ELR (cell line): ENCODE measurements at regions not wholly inside any gene's neighbourhood (a gene's known extent, or its start where the extent isn't known, plus 50 kb on each side); places are given as distances from the start of the nearest gene placed in this dataset.
A peak's percentile ranks its signal among the peaks of the same experiment; 100 is the strongest.
"Not testable (repeated sequence)": the region's sequence is repeated elsewhere in the genome, so short reads cannot be mapped to it uniquely, and the experiment has no call there.

ENCODE experiments used
- DNase-seq: peaks from one replicate; pipeline ENCODE4 v3.0.0-alpha.2; 2015; ENCODE audit warnings: low read depth

DNA sequence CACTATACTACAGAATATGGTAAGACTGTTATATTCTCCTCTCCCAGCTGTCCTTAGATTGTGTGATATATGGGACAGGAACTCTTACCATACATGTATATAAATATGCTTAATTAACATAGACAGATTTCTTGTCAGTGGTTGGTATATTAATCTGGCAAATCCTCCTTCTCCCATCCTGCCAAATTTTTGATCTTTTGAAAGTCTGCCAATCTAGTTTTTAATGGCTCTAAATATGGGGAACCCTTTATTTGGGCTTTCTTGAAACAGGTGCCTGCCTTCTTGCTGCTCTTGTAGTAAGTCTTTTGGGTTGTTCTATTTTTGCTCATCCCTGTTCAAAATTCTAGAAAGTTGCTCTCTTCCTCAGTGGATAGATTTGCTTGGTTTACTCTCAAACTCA lies 63.5 kb downstream of the SPATA31D1 start:
- DNase-seq = no peak

DNA sequence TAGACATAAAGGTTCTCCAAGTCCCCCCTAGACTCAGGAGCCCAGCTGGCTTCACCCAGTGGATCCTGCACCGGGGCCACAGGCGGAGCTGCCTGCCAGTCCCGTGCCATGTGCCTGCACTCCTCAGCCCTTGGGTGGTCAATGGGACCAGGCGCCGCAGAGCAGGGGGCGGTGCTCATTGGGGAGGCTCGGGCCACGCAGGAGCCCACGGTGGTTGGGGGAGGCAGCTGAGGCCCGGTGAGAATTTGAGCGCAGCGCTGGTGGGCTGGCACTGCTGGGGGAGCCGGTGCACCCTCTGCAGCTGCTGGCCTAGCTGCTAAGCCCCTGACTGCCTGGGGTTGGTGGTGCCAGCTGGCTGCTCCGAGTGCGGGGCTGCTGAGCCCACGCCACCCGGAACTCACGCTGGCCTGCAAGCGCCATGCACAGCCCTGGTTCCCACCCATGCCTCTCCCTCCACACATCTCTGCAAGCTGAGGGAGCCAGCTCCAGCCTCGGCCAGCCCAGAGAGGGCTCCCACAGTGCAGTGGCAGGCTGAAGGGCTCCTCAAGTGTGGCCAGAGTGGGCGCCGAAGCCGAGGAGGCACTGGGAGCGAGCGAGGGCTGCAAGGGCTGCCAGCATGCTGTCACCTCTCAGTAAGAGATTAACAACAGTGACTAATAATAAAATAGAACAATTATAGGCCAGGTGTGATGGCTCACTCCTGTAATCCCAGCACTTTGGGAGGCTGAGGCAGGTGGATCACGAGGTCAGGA lies 65.9 kb downstream of the SPATA31D1 start:
- no peak for DNase-seq

- no peak for DNase-seq
Observed at GRCh38 chr9:82057805-82058204, 69.2 kb downstream of the SPATA31D1 start.

GRCh38 chr9:82061801-82062200 lies 73.2 kb downstream of the SPATA31D1 start:
- DNase-seq = not testable (repeated sequence)

GRCh38 chr9:82062245-82062644 lies 73.7 kb downstream of the SPATA31D1 start:
- DNase-seq = no peak

- DNase-seq = no peak
Observed at GRCh38 chr9:82073551-82074543, 85.3 kb downstream of the SPATA31D1 start.

GRCh38 chr9:82080265-82080664 lies 91.7 kb downstream of the SPATA31D1 start:
- DNase-seq = no peak

DNA sequence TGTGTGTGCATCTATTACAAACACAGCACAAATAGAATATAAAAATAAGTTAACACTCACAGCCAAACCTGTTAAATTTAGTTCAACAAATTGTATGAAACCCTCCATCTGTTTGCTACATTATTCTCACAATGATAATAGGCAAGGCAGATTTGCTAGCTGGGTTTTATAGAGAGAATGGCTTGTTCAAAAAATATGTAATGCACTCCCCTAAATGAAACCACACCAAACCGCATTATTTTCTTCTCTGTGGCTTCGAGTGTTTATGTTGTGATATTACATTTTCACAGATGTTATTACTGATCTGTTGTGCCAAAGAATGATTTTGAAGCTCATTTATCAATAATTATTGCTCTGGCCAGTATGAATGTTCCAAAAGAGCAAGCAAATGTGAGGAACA lies 92.9 kb downstream of the SPATA31D1 start:
- DNase-seq = no peak

DNA sequence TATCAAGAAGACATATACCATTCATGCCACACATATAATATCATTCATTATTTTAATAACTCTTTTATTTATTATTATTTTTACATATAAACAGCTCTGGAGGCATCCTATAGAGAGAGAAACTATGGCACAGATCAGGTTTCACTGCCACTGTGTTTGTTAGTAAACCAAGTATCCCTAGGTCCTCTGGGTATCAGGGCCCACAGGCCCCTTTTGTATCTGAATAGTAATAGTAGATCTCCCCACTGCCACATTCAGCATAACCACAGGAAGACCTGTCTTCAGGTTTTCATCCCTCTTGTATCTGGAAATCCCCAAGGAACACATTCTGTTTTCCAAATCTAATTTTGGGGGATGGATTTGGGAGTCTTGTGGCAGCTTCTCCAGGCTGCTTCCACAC lies 94.0 kb downstream of the SPATA31D1 start:
- no peak for DNase-seq

GRCh38 chr9:82088591-82088990 lies 100.0 kb downstream of the SPATA31D1 start:
- no peak for DNase-seq

DNA sequence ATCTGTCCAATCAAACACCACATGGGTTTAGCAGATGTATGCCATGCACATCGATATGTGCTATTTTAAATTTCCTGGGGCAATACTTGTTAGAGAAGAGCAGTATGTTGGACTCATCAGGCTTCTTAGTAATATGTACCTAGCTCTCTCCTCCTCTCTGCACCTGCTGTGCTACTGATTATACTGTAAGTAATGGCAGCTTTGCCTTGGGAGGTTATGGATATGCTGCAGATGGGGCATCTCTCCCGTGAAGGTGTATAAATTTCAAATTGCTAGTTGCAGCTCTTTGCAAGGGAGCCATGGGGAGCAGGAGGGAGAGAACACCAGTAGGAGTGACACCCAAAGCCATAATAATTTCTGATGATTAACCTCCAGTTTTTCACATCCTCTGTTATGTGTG lies 101.5 kb downstream of the SPATA31D1 start:
- DNase-seq = no peak

- no peak for DNase-seq
Observed at GRCh38 chr9:82091100-82091499, 102.5 kb downstream of the SPATA31D1 start.

GRCh38 chr9:82091610-82092009 lies 103.0 kb downstream of the SPATA31D1 start:
- no peak for DNase-seq

- DNase-seq = peak; percentile 4
Observed at GRCh38 chr9:82101475-82101874, 112.9 kb downstream of the SPATA31D1 start.

DNA sequence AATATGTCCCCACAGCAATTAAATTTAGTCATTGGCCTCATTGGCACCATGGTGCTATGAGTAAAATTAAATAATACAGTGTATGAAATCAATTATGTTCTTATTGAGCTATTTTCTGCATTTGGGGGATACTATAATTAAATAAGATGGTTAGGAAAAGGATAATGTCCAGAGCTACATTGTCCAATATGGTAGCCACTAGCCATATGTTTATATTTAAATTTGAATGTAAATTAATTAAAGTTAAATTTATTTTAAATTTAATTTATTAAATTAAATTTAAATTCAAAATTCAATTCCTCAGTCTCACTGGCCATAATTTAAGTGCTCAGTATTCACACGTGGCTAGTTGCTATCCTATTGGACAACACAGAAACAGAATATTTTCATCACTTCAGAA lies 115.7 kb downstream of the SPATA31D1 start:
- DNase-seq = no peak

- no peak for DNase-seq
Observed at GRCh38 chr9:82105729-82106128, 117.2 kb downstream of the SPATA31D1 start.

DNA sequence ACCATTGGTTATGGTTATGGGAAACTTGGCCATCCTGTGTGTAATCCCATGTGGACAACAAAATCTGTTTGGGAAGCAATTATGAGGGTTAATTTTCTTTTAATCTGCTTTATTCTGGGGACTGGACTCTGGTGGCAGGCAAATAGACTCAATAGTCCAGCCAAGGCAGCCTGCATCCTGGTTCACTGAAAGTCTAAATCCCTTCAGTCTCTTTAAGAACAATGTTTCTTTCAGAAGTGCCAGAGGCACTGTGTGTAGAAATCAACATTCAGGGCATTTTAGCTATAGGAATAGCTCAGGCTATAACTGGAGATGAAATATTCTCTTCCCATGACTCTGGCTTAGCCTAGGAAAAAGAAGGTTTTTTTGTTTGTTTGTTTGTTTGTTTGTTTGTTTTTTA lies 118.0 kb downstream of the SPATA31D1 start:
- no peak for DNase-seq

DNA sequence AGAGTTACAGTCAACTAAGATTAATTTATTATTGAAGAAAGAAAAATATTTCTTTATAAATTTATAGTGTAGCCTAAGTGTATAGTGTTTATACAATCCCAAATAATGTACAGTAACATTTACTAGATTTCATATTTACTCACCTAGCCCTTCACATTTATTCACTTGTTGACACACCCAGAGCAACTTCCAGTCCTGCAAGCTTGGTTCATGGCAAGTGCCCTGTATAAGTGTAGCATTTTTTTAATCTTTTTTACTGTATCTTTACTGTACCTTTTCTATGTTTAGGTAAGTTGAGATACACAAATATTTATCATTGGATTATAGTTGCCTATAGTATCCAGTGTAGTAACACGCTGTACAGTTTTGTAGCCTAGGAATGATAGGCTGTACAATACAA lies 119.9 kb downstream of the SPATA31D1 start:
- no peak for DNase-seq

- DNase-seq = no peak
Observed at GRCh38 chr9:82108941-82109340, 120.4 kb downstream of the SPATA31D1 start.

DNA sequence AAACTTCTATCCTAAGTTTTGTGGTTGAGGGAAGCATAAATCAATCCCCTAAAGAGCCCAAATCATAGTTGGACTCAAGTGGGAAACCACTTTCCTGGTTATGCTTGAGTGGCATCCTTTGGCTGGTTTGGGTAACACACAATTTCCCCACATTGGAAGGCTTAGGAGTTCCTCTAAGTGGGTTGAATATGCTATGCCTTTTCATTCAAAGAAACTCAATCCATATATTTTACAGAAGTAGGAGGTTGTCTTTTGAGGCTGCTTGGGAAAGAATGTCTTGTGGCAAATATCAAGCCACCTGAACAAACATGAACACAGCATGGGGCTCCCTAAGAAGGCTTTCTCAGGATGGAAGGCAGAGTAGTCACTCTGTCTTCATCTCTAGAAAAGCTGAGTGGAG lies 121.1 kb downstream of the SPATA31D1 start:
- no peak for DNase-seq

DNA sequence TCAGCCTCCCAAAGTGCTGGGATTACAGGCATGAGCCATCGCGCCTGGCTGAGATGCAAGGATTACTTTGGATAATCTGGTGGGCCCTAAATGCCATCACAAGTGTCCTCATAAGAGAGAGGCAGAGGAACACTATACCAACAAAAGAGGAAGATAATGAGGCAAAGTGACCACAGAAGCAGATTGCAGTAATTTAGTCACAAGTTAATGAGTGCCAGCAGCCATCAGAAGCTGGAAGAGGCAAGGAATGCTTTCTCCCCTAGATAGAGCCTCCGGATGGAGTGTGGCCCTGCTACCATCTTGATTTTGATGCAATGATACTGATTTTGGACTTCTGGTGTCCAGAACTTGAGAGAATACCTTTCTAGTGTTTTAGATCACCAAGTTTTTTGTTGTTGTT lies 122.3 kb downstream of the SPATA31D1 start:
- DNase-seq = no peak

- no peak for DNase-seq
Observed at GRCh38 chr9:82115331-82115730, 126.8 kb downstream of the SPATA31D1 start.

DNA sequence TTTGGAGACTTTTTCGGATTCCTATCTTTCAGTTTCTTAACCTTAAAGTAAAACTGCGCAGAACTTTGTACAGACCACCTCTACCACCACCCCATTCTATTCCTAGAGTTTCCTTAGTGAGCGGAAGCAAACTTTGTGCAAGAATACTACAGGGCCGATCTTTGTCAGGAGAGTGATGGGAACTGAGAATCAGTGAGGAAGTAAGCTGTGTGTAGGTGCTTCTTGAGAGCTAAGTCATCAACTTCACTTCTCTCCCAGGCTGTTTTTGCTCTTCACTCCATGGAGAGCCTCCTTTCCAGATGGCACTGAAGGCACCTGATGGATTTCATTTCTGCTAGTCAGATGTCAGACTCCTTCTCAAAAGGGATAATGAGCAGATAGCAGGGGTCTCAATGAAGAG lies 127.3 kb downstream of the SPATA31D1 start:
- DNase-seq = no peak
